ENCODE measurements at regions not wholly inside any gene's neighbourhood (a gene's known extent, or its start where the extent isn't known, plus 50 kb on each side); places are given as distances from the start of the nearest gene placed in this dataset.

DNA sequence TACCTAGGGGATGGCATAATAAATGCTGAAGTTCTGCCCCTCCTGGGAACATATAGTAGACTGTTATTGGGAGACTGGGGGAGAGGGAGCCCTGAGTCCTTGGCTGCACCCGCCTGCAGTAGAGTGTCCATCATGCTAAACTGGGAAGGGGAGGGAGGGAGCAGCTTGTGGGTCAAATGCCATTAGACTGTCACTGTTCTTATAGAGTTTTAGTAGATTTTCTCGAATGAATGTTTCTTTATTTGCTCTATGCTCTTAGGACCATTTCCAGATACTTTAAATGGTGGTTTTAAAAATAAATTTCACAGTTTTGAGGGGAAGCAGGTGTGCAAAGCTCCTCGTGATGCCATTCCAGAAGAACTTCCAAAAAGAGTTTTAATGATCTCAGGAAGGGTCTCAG, 111.6 kb upstream of the USP9X start (continued):
- TF ChIP-seq, protein P1, sequence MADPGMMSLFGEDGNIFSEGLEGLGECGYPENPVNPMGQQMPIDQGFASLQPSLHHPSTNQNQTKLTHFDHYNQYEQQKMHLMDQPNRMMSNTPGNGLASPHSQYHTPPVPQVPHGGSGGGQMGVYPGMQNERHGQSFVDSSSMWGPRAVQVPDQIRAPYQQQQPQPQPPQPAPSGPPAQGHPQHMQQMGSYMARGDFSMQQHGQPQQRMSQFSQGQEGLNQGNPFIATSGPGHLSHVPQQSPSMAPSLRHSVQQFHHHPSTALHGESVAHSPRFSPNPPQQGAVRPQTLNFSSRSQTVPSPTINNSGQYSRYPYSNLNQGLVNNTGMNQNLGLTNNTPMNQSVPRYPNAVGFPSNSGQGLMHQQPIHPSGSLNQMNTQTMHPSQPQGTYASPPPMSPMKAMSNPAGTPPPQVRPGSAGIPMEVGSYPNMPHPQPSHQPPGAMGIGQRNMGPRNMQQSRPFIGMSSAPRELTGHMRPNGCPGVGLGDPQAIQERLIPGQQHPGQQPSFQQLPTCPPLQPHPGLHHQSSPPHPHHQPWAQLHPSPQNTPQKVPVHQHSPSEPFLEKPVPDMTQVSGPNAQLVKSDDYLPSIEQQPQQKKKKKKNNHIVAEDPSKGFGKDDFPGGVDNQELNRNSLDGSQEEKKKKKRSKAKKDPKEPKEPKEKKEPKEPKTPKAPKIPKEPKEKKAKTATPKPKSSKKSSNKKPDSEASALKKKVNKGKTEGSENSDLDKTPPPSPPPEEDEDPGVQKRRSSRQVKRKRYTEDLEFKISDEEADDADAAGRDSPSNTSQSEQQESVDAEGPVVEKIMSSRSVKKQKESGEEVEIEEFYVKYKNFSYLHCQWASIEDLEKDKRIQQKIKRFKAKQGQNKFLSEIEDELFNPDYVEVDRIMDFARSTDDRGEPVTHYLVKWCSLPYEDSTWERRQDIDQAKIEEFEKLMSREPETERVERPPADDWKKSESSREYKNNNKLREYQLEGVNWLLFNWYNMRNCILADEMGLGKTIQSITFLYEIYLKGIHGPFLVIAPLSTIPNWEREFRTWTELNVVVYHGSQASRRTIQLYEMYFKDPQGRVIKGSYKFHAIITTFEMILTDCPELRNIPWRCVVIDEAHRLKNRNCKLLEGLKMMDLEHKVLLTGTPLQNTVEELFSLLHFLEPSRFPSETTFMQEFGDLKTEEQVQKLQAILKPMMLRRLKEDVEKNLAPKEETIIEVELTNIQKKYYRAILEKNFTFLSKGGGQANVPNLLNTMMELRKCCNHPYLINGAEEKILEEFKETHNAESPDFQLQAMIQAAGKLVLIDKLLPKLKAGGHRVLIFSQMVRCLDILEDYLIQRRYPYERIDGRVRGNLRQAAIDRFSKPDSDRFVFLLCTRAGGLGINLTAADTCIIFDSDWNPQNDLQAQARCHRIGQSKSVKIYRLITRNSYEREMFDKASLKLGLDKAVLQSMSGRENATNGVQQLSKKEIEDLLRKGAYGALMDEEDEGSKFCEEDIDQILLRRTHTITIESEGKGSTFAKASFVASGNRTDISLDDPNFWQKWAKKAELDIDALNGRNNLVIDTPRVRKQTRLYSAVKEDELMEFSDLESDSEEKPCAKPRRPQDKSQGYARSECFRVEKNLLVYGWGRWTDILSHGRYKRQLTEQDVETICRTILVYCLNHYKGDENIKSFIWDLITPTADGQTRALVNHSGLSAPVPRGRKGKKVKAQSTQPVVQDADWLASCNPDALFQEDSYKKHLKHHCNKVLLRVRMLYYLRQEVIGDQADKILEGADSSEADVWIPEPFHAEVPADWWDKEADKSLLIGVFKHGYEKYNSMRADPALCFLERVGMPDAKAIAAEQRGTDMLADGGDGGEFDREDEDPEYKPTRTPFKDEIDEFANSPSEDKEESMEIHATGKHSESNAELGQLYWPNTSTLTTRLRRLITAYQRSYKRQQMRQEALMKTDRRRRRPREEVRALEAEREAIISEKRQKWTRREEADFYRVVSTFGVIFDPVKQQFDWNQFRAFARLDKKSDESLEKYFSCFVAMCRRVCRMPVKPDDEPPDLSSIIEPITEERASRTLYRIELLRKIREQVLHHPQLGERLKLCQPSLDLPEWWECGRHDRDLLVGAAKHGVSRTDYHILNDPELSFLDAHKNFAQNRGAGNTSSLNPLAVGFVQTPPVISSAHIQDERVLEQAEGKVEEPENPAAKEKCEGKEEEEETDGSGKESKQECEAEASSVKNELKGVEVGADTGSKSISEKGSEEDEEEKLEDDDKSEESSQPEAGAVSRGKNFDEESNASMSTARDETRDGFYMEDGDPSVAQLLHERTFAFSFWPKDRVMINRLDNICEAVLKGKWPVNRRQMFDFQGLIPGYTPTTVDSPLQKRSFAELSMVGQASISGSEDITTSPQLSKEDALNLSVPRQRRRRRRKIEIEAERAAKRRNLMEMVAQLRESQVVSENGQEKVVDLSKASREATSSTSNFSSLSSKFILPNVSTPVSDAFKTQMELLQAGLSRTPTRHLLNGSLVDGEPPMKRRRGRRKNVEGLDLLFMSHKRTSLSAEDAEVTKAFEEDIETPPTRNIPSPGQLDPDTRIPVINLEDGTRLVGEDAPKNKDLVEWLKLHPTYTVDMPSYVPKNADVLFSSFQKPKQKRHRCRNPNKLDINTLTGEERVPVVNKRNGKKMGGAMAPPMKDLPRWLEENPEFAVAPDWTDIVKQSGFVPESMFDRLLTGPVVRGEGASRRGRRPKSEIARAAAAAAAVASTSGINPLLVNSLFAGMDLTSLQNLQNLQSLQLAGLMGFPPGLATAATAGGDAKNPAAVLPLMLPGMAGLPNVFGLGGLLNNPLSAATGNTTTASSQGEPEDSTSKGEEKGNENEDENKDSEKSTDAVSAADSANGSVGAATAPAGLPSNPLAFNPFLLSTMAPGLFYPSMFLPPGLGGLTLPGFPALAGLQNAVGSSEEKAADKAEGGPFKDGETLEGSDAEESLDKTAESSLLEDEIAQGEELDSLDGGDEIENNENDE (IDR thresholded peaks at IDR 0.05; ENCODE audit: insufficient replicate concordance, low read length), result no peak
- no peak for TF ChIP-seq POLR2A (IDR thresholded peaks at IDR 0.05; ENCODE audit: control extremely low read depth in 1 of 2, low read depth in 2 of 2, low read length in 2 of 2)
- no peak for TF ChIP-seq SRF (IDR thresholded peaks at IDR 0.05; ENCODE audit: low read depth, low read length)
- TF ChIP-seq, protein P2, sequence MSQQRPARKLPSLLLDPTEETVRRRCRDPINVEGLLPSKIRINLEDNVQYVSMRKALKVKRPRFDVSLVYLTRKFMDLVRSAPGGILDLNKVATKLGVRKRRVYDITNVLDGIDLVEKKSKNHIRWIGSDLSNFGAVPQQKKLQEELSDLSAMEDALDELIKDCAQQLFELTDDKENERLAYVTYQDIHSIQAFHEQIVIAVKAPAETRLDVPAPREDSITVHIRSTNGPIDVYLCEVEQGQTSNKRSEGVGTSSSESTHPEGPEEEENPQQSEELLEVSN (IDR thresholded peaks at IDR 0.05), result no peak

All from H1 (cell line).